ENCODE measurements at regions not wholly inside any gene's neighbourhood (a gene's known extent, or its start where the extent isn't known, plus 50 kb on each side); places are given as distances from the start of the nearest gene placed in this dataset.

DNA sequence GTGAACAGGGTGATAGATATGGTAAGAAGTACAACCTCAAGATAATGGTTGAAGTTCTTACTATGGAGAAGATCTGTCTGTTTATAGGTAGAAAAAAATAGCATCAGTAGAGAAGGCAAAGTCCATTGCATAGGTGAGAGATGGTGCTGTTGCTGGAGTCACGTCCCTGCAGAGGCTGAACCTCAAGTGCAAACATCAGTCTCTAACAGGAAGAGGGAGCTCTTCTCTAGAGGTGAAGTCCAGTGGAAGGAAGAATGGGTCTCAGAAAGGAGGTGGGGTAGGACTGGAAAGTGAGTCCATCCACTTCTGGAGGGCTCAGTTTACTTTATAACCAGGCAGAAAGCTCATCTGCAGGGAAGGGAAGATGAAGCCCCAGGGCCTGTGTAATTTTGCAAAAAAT, 337.7 kb downstream of the MEIS1 start:
- TF ChIP-seq GATA2 (IDR thresholded peaks at IDR 0.05; ENCODE audit: low read depth, low read length) (no peak), GATA3 (IDR thresholded peaks at IDR 0.05; ENCODE audit: low read depth, low read length) (no peak)

All from SH-SY5Y (cell line).